ENCODE measurements at regions not wholly inside any gene's neighbourhood (a gene's known extent, or its start where the extent isn't known, plus 50 kb on each side); places are given as distances from the start of the nearest gene placed in this dataset.

GRCh38 chr19:31961667-31962066, 383.7 kb upstream of the ZNF507 start:
- TF ChIP-seq EZH2phosphoT487 (IDR thresholded peaks at IDR 0.05; ENCODE audit: borderline replicate concordance, low read length) (no peak), CTCF (IDR thresholded peaks at IDR 0.05; ENCODE audit: low read depth, low read length, poor library complexity, severe bottlenecking) (no peak)
